ENCODE measurements at regions not wholly inside any gene's neighbourhood (a gene's known extent, or its start where the extent isn't known, plus 50 kb on each side); places are given as distances from the start of the nearest gene placed in this dataset.

GRCh38 chr10:114767986-114768821, 53.4 kb upstream of the FHIP2A start:
- Mint-ChIP-seq H3K4me1 (ENCODE audit: insufficient read depth, unreplicated experiment) (peaks cover 9% of the 10 kb centered on the region), H3K27ac (ENCODE audit: low read depth, unreplicated experiment) (no peak overlapping the region), H3K36me3 (ENCODE audit: insufficient read depth, unreplicated experiment) (no peaks in the 10 kb centered on the region), H3K9me3 (ENCODE audit: unreplicated experiment) (no peaks in the 10 kb centered on the region), H3K27me3 (ENCODE audit: insufficient read depth, unreplicated experiment) (no peaks in the 10 kb centered on the region), H3K4me3 (ENCODE audit: unreplicated experiment) (peak overlapping the region; percentile 74)
- TF ChIP-seq CTCF (IDR thresholded peaks at IDR 0.05; ENCODE audit: unreplicated experiment) = no peak
- DNase-seq (ENCODE audit: unreplicated experiment) = no peak
- intact Hi-C loops (cut with micrococcal nuclease) = loop anchor here (5.0 kb wide), 2 partner anchors 56 to 136 kb away; no protein-coding TSS in a partner anchor
- POLR2A ChIA-PET = interaction anchor here (0.7 to 2.3 kb wide), 3 partner anchors 13 to 121 kb away, joined by 3 to 15 read pairs (median 7); no protein-coding TSS in a partner anchor
- CTCF ChIA-PET = interaction anchor here (0.9 to 2.1 kb wide), 4 partner anchors 10 to 297 kb away, joined by 3 to 4 read pairs (median 4); no protein-coding TSS in a partner anchor
- BruUV-seq (replicated peaks) = no TSS peak

- Mint-ChIP-seq H3K27ac (ENCODE audit: low read depth, unreplicated experiment) (no peak overlapping the region), H3K36me3 (ENCODE audit: insufficient read depth, unreplicated experiment) (no peaks in the 10 kb centered on the region), H3K27me3 (ENCODE audit: insufficient read depth, unreplicated experiment) (no peaks in the 10 kb centered on the region), H3K4me3 (ENCODE audit: unreplicated experiment) (no peak overlapping the region), H3K4me1 (ENCODE audit: insufficient read depth, unreplicated experiment) (peaks cover 9% of the 10 kb centered on the region), H3K9me3 (ENCODE audit: unreplicated experiment) (no peaks in the 10 kb centered on the region)
- no peak for TF ChIP-seq CTCF (IDR thresholded peaks at IDR 0.05; ENCODE audit: unreplicated experiment)
- no peak for DNase-seq (ENCODE audit: unreplicated experiment)
- intact Hi-C loops (cut with micrococcal nuclease) = no loop called here
- BruUV-seq (replicated peaks) = no TSS peak
- ChIA-PET POLR2A (interaction anchor here (0.9 kb wide), 1 partner anchor 46 kb away, joined by 3 read pairs; no protein-coding TSS in a partner anchor), CTCF (interaction anchor here (0.6 kb wide), 1 partner anchor 92 kb away, joined by 3 read pairs; no protein-coding TSS in a partner anchor)
These were observed 51.6 kb upstream of the FHIP2A start for GRCh38 chr10:114770009-114770408.

- ChIA-PET POLR2A (interaction anchor here (0.6 kb wide), 1 partner anchor 59 kb away, joined by 3 read pairs; no protein-coding TSS in a partner anchor), CTCF (interaction anchor here (0.6 to 0.7 kb wide), 3 partner anchors 96 to 232 kb away, joined by 3 read pairs; no protein-coding TSS in a partner anchor)
- H3K4me1 Mint-ChIP-seq (ENCODE audit: insufficient read depth, unreplicated experiment) = peaks cover 9% of the 10 kb centered on the region
- H3K36me3 Mint-ChIP-seq (ENCODE audit: insufficient read depth, unreplicated experiment) = no peaks in the 10 kb centered on the region
- H3K9me3 Mint-ChIP-seq (ENCODE audit: unreplicated experiment) = no peaks in the 10 kb centered on the region
- BruUV-seq (replicated peaks) = no TSS peak
- DNase-seq (ENCODE audit: unreplicated experiment) = no peak
- no peak for TF ChIP-seq CTCF (IDR thresholded peaks at IDR 0.05; ENCODE audit: unreplicated experiment)
- no peak overlapping the region for H3K27ac Mint-ChIP-seq (ENCODE audit: low read depth, unreplicated experiment)
- intact Hi-C loops (cut with micrococcal nuclease) = no loop called here
- H3K4me3 Mint-ChIP-seq (ENCODE audit: unreplicated experiment) = no peak overlapping the region
- H3K27me3 Mint-ChIP-seq (ENCODE audit: insufficient read depth, unreplicated experiment) = no peaks in the 10 kb centered on the region
These were observed 50.4 kb upstream of the FHIP2A start for GRCh38 chr10:114771157-114771556.

GRCh38 chr10:114771749-114772148, 49.8 kb upstream of the FHIP2A start:
- no peaks in the 10 kb centered on the region for H3K9me3 Mint-ChIP-seq (ENCODE audit: unreplicated experiment)
- no peak overlapping the region for H3K4me3 Mint-ChIP-seq (ENCODE audit: unreplicated experiment)
- BruUV-seq (replicated peaks) = no TSS peak
- no peak for DNase-seq (ENCODE audit: unreplicated experiment)
- TF ChIP-seq CTCF (IDR thresholded peaks at IDR 0.05; ENCODE audit: unreplicated experiment) = no peak
- intact Hi-C loops (cut with micrococcal nuclease) = no loop called here
- no peaks in the 10 kb centered on the region for H3K27me3 Mint-ChIP-seq (ENCODE audit: insufficient read depth, unreplicated experiment)
- H3K4me1 Mint-ChIP-seq (ENCODE audit: insufficient read depth, unreplicated experiment) = peaks cover 6% of the 10 kb centered on the region
- POLR2A ChIA-PET = interaction anchor here (0.6 to 1.1 kb wide), 2 partner anchors 11 to 59 kb away, joined by 3 read pairs; no protein-coding TSS in a partner anchor
- CTCF ChIA-PET = interaction anchor here (0.6 to 0.7 kb wide), 3 partner anchors 96 to 232 kb away, joined by 3 read pairs; no protein-coding TSS in a partner anchor
- H3K36me3 Mint-ChIP-seq (ENCODE audit: insufficient read depth, unreplicated experiment) = no peaks in the 10 kb centered on the region
- H3K27ac Mint-ChIP-seq (ENCODE audit: low read depth, unreplicated experiment) = no peak overlapping the region

Data from MCF 10A (cell line).